ENCODE measurements at regions not wholly inside any gene's neighbourhood (a gene's known extent, or its start where the extent isn't known, plus 50 kb on each side); places are given as distances from the start of the nearest gene placed in this dataset.
"Not testable (repeated sequence)": the region's sequence is repeated elsewhere in the genome, so short reads cannot be mapped to it uniquely, and the experiment has no call there.

- H3K36me3 ChIP-seq (replicated peaks): no peaks in the 10 kb centered on the region
- H3K27me3 ChIP-seq (replicated peaks): no peaks in the 10 kb centered on the region
- no peak overlapping the region for H3K27ac ChIP-seq
- no peak overlapping the region for H3K4me3 ChIP-seq (ENCODE audit: low read depth, low read length)
- no peak for TF ChIP-seq CTCF (IDR thresholded peaks at IDR 0.05; ENCODE audit: low read depth, low read length, missing control alignments)
- DNase-seq: no peak
- in situ Hi-C loops (cut with HindIII; ENCODE audit: low pct_ligation_motif_present, low sequenced_read_pairs): no loop called here
Observed at GRCh38 chrX:50967736-50968135, 57.2 kb downstream of the BMP15 start.

- H3K4me3 ChIP-seq (ENCODE audit: low read depth, low read length); H3K27ac ChIP-seq; H3K36me3 ChIP-seq (replicated peaks); DNase-seq; in situ Hi-C loops (cut with HindIII; ENCODE audit: low pct_ligation_motif_present, low sequenced_read_pairs); H3K27me3 ChIP-seq (replicated peaks): not testable (repeated sequence)
Observed at GRCh38 chrX:50968871-50969635, 58.5 kb downstream of the BMP15 start.

GRCh38 chrX:50971395-50971794 is 60.9 kb downstream of the BMP15 start:
- in situ Hi-C loops (cut with HindIII; ENCODE audit: low pct_ligation_motif_present, low sequenced_read_pairs): no loop called here
- DNase-seq: no peak
- Histone ChIP-seq H3K36me3 (replicated peaks) (no peaks in the 10 kb centered on the region), H3K27me3 (replicated peaks) (no peaks in the 10 kb centered on the region), H3K4me3 (ENCODE audit: low read depth, low read length) (no peak overlapping the region), H3K27ac (no peak overlapping the region)
- no peak for TF ChIP-seq CTCF (IDR thresholded peaks at IDR 0.05; ENCODE audit: low read depth, low read length, missing control alignments)

GRCh38 chrX:50973199-50973598 is 62.7 kb downstream of the BMP15 start:
- in situ Hi-C loops (cut with HindIII; ENCODE audit: low pct_ligation_motif_present, low sequenced_read_pairs): no loop called here
- Histone ChIP-seq H3K27me3 (replicated peaks) (no peaks in the 10 kb centered on the region), H3K36me3 (replicated peaks) (no peaks in the 10 kb centered on the region), H3K4me3 (ENCODE audit: low read depth, low read length) (no peak overlapping the region), H3K27ac (no peak overlapping the region)
- no peak for DNase-seq
- no peak for TF ChIP-seq CTCF (IDR thresholded peaks at IDR 0.05; ENCODE audit: low read depth, low read length, missing control alignments)

- Histone ChIP-seq H3K36me3 (replicated peaks) (no peaks in the 10 kb centered on the region), H3K27me3 (replicated peaks) (no peaks in the 10 kb centered on the region), H3K4me3 (ENCODE audit: low read depth, low read length) (no peak overlapping the region), H3K27ac (no peak overlapping the region)
- DNase-seq: no peak
- in situ Hi-C loops (cut with HindIII; ENCODE audit: low pct_ligation_motif_present, low sequenced_read_pairs): no loop called here
- no peak for TF ChIP-seq CTCF (IDR thresholded peaks at IDR 0.05; ENCODE audit: low read depth, low read length, missing control alignments)
Observed at GRCh38 chrX:50978920-50979682, 68.6 kb downstream of the BMP15 start.

GRCh38 chrX:50980251-50980650 is 69.7 kb downstream of the BMP15 start:
- DNase-seq: no peak
- in situ Hi-C loops (cut with HindIII; ENCODE audit: low pct_ligation_motif_present, low sequenced_read_pairs): no loop called here

More at GRCh38 chrX:50980251-50980650, 69.7 kb downstream of the BMP15 start:
- Histone ChIP-seq H3K27ac (no peak overlapping the region), H3K27me3 (replicated peaks) (no peaks in the 10 kb centered on the region), H3K4me3 (ENCODE audit: low read depth, low read length) (no peak overlapping the region), H3K36me3 (replicated peaks) (no peaks in the 10 kb centered on the region)
- no peak for TF ChIP-seq CTCF (IDR thresholded peaks at IDR 0.05; ENCODE audit: low read depth, low read length, missing control alignments)

Data from brain microvascular endothelial cell (primary cell).